Esophagus squamous epithelium (tissue), 4 donors: ENCODE measurements at regions not wholly inside any gene's neighbourhood (a gene's known extent, or its start where the extent isn't known, plus 50 kb on each side); places are given as distances from the start of the nearest gene placed in this dataset.

Experiments
- POLR2A ChIP-seq, 4 donors: fragments of 450-650 bp; IDR thresholded peaks; one replicate each; pipeline ENCODE4 v1.6.1; 2017; ENCODE audit warnings: antibody characterized with exemption in 4 of 4, mild to moderate bottlenecking in 4 of 4, moderate library complexity in 3 of 4
- TF ChIP-seq, protein P1 (sequence below), 6 experiments: fragments of 450-650 bp in 4 of 6; fragments of 200-600 bp in 2 of 6; sonication (generic) in 2 of 6; IDR thresholded peaks; one replicate each; pipeline ENCODE4 v1.5.1; 2016 to 2019; ENCODE audit warnings: antibody characterized with exemption in 6 of 6, mild to moderate bottlenecking in 4 of 6, moderate library complexity in 4 of 6

DNA sequence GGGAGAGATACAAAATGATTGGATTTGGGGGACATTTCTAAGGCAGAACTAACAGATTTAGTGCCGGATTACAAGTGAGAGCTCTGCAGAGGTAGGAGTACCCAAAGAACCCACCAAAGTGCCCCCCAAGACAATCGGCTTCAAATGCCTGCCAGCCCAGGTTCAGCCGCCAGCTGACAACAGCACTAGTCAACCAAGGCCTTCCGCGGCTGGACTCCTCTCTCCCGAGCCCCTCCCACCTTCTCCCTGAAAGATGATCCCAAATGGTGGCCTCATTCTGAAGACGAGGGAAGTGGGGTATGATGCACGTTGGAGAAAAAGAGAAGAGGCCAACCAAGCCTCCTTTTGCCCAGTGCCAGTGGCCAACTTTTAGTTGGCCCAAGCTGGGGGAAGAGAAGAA lies 210.4 kb upstream of the SLC30A5 start:
- TF ChIP-seq, protein P1, sequence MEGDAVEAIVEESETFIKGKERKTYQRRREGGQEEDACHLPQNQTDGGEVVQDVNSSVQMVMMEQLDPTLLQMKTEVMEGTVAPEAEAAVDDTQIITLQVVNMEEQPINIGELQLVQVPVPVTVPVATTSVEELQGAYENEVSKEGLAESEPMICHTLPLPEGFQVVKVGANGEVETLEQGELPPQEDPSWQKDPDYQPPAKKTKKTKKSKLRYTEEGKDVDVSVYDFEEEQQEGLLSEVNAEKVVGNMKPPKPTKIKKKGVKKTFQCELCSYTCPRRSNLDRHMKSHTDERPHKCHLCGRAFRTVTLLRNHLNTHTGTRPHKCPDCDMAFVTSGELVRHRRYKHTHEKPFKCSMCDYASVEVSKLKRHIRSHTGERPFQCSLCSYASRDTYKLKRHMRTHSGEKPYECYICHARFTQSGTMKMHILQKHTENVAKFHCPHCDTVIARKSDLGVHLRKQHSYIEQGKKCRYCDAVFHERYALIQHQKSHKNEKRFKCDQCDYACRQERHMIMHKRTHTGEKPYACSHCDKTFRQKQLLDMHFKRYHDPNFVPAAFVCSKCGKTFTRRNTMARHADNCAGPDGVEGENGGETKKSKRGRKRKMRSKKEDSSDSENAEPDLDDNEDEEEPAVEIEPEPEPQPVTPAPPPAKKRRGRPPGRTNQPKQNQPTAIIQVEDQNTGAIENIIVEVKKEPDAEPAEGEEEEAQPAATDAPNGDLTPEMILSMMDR (IDR thresholded peaks at IDR 0.05) = no peak
- TF ChIP-seq POLR2A (IDR thresholded peaks at IDR 0.05) = no peak
